PFSK-1 (cell line): ENCODE measurements at regions not wholly inside any gene's neighbourhood (a gene's known extent, or its start where the extent isn't known, plus 50 kb on each side); places are given as distances from the start of the nearest gene placed in this dataset.

Experiments
- FOXP2 ChIP-seq: optimal IDR thresholded peaks from 2 replicates; pipeline ENCODE3; 2011; ENCODE audit warnings: borderline replicate concordance, control low read depth, inconsistent platforms; ENCODE audit not compliant: insufficient read depth; ENCODE audit errors: extremely low read length, extremely low read depth
- POLR2AphosphoS5 ChIP-seq: IDR thresholded peaks from 2 replicates; pipeline ENCODE4 v1.6.1; 2012; ENCODE audit warnings: low read depth, mild to moderate bottlenecking, control low read depth, low read length, moderate library complexity
- REST ChIP-seq, 2 experiments: IDR thresholded peaks; 2 replicates each; pipeline versions ENCODE4 v1.6.1 to v1.8.0; 2011 to 2012; ENCODE audit warnings: low read depth in 2 of 2, low read length in 2 of 2, control low read depth in 1 of 2, inconsistent platforms in 1 of 2, mild to moderate bottlenecking in 1 of 2, moderate library complexity in 1 of 2; ENCODE audit not compliant: insufficient read depth in 1 of 2
- TAF1 ChIP-seq: IDR thresholded peaks from 2 replicates; pipeline ENCODE4 v1.6.1; 2012; ENCODE audit warnings: low read length, control low read depth, borderline replicate concordance; ENCODE audit not compliant: insufficient read depth

GRCh38 chr3:145692751-145693150, 468.2 kb downstream of the PLOD2 start:
- TF ChIP-seq POLR2AphosphoS5, result no peak
- TF ChIP-seq FOXP2, result no peak
- no peak for TF ChIP-seq TAF1
- TF ChIP-seq REST (IDR thresholded peaks at IDR 0.05; ENCODE audit: insufficient read depth in 1 of 2, low read depth in 2 of 2, low read length in 2 of 2), result no peak
